WTC11 (cell line): ENCODE measurements at regions not wholly inside any gene's neighbourhood (a gene's known extent, or its start where the extent isn't known, plus 50 kb on each side); places are given as distances from the start of the nearest gene placed in this dataset.

Experiments
- ATAC-seq: fragments of 200-7000 bp; cut with Tn5 transposase; 2 replicates; pipeline ENCODE4 v1.10.0; 2021; ENCODE audit warnings: mild to moderate bottlenecking, moderate library complexity
- CTCF ChIA-PET: fragments of 300-600 bp; sonication (Branson Sonifier 250); formaldehyde crosslinking; loops from one replicate; lab custom pipeline; 2021; ENCODE audit warnings: antibody characterized with exemption; lab: Charles Lee
- POLR2A ChIA-PET: fragments of 350-600 bp; sonication (Branson Sonifier 250); formaldehyde crosslinking; loops from one replicate; lab custom pipeline; 2021; ENCODE audit warnings: antibody characterized with exemption; lab: Charles Lee
- DNase-seq: peaks from one replicate; pipeline ENCODE4 v3.0.0; 2021; ENCODE audit warnings: low spot score
- H3K27ac Mint-ChIP-seq: 2 replicates; pipeline ENCODE4 v1.8.0; 2021; ENCODE audit warnings: mixed read lengths
- H3K27me3 Mint-ChIP-seq: 2 replicates; pipeline ENCODE4 v1.8.0; 2021; ENCODE audit warnings: low read depth, mild to moderate bottlenecking, moderate library complexity, mixed read lengths
- H3K36me3 Mint-ChIP-seq: 2 replicates; pipeline ENCODE4 v1.8.0; 2021; ENCODE audit warnings: mixed read lengths
- H3K4me1 Mint-ChIP-seq: 2 replicates; pipeline ENCODE4 v1.8.0; 2022; ENCODE audit warnings: mixed read lengths
- H3K4me3 Mint-ChIP-seq: 2 replicates; pipeline ENCODE4 v1.8.0; 2021; ENCODE audit warnings: mild to moderate bottlenecking, moderate library complexity, mixed read lengths
- H3K9me3 Mint-ChIP-seq: 2 replicates; pipeline ENCODE4 v1.8.0; 2021; ENCODE audit warnings: mixed read lengths
- CBFB ChIP-seq: sonication (generic); formaldehyde crosslinking; IDR thresholded peaks from 2 replicates; pipeline ENCODE4 v1.8.1; 2022; ENCODE audit warnings: mild to moderate bottlenecking, low read depth, missing genetic modification reagents
- CREM ChIP-seq: sonication (generic); formaldehyde crosslinking; IDR thresholded peaks from 2 replicates; pipeline ENCODE4 v1.8.1; 2022; ENCODE audit warnings: mild to moderate bottlenecking, missing genetic modification reagents, moderate library complexity
- EMX1 ChIP-seq: fragments of 250-450 bp; sonication (Bioruptor Pico); IDR thresholded peaks from 2 replicates; pipeline ENCODE4 v1.8.0; 2021; ENCODE audit warnings: mild to moderate bottlenecking
- ESRRA ChIP-seq: sonication (generic); formaldehyde crosslinking; IDR thresholded peaks from 2 replicates; pipeline ENCODE4 v1.8.1; 2022; ENCODE audit warnings: mild to moderate bottlenecking, missing genetic modification reagents, borderline replicate concordance
- FOXK1 ChIP-seq: sonication (generic); formaldehyde crosslinking; IDR thresholded peaks from 2 replicates; pipeline ENCODE4 v1.8.0; 2022; ENCODE audit warnings: mild to moderate bottlenecking, moderate library complexity, missing genetic modification reagents
- FOXP1 ChIP-seq: sonication (generic); formaldehyde crosslinking; IDR thresholded peaks from 2 replicates; pipeline ENCODE4 v1.8.0; 2022; ENCODE audit warnings: missing genetic modification reagents, mild to moderate bottlenecking, moderate library complexity, borderline replicate concordance
- GTF2I ChIP-seq: fragments of 250-450 bp; sonication (Bioruptor Pico); conservative IDR thresholded peaks from 2 replicates; pipeline ENCODE4 v1.4.0; 2021; ENCODE audit warnings: mild to moderate bottlenecking
- JAZF1 ChIP-seq: fragments of 250-450 bp; sonication (Bioruptor Pico); IDR thresholded peaks from 2 replicates; pipeline ENCODE4 v1.9.0; 2021; ENCODE audit warnings: moderate library complexity, mild to moderate bottlenecking, inconsistent platforms
- JUN ChIP-seq: sonication (generic); formaldehyde crosslinking; IDR thresholded peaks from 2 replicates; pipeline ENCODE4 v1.8.0; 2023; ENCODE audit warnings: mild to moderate bottlenecking, missing genetic modification reagents
- PREB ChIP-seq: sonication (generic); formaldehyde crosslinking; IDR thresholded peaks from 2 replicates; pipeline ENCODE4 v1.8.1; 2022; ENCODE audit warnings: mild to moderate bottlenecking, missing genetic modification reagents, moderate library complexity, borderline replicate concordance
- RORB ChIP-seq: fragments of 250-450 bp; sonication (Bioruptor Pico); IDR thresholded peaks from 2 replicates; pipeline ENCODE4 v1.9.0; 2021; ENCODE audit warnings: mild to moderate bottlenecking
- TEAD4 ChIP-seq: sonication (generic); formaldehyde crosslinking; IDR thresholded peaks from 2 replicates; pipeline ENCODE4 v1.8.0; 2022; ENCODE audit warnings: mild to moderate bottlenecking, missing genetic modification reagents
- TP53 ChIP-seq: sonication (generic); formaldehyde crosslinking; IDR thresholded peaks from 2 replicates; pipeline ENCODE4 v1.8.1; 2023; ENCODE audit warnings: mild to moderate bottlenecking, missing genetic modification reagents
- USF1 ChIP-seq: sonication (generic); formaldehyde crosslinking; IDR thresholded peaks from 2 replicates; pipeline ENCODE4 v1.8.0; 2022; ENCODE audit warnings: mild to moderate bottlenecking, missing genetic modification reagents
- USF2 ChIP-seq: sonication (generic); formaldehyde crosslinking; IDR thresholded peaks from 2 replicates; pipeline ENCODE4 v1.8.1; 2023; ENCODE audit warnings: mild to moderate bottlenecking, missing genetic modification reagents, moderate library complexity
- ZNF317 ChIP-seq: sonication (generic); formaldehyde crosslinking; IDR thresholded peaks from 2 replicates; pipeline ENCODE4 v1.8.1; 2023; ENCODE audit warnings: low read depth, mild to moderate bottlenecking, moderate library complexity, missing genetic modification reagents, borderline replicate concordance
- ZNF425 ChIP-seq: fragments of 250-450 bp; sonication (Bioruptor Pico); conservative IDR thresholded peaks from 2 replicates; pipeline ENCODE4 v1.9.0; 2021; ENCODE audit warnings: mild to moderate bottlenecking
- ZSCAN18 ChIP-seq: fragments of 250-450 bp; sonication (Bioruptor Pico); IDR thresholded peaks from 2 replicates; pipeline ENCODE4 v2.1.2; 2022; ENCODE audit warnings: mild to moderate bottlenecking, moderate library complexity
- TF ChIP-seq, protein P1 (sequence below): fragments of 250-450 bp; sonication (Bioruptor Pico); IDR thresholded peaks from 2 replicates; pipeline ENCODE4 v1.9.0; 2021; ENCODE audit warnings: mild to moderate bottlenecking
- TF ChIP-seq, protein P2 (sequence below): sonication (generic); formaldehyde crosslinking; IDR thresholded peaks from 2 replicates; pipeline ENCODE4 v1.8.0; 2022; ENCODE audit warnings: mild to moderate bottlenecking, missing genetic modification reagents
- TF ChIP-seq, protein P3 (sequence below): sonication (generic); formaldehyde crosslinking; IDR thresholded peaks from 2 replicates; pipeline ENCODE4 v1.8.0; 2023; ENCODE audit warnings: mild to moderate bottlenecking, missing genetic modification reagents

GRCh38 chr7:115749924-115750323, 280.6 kb downstream of the TFEC start:
- Mint-ChIP-seq H3K4me3 (no peak overlapping the region), H3K9me3 (no peaks in the 10 kb centered on the region), H3K4me1 (no peaks in the 10 kb centered on the region), H3K27ac (no peak overlapping the region), H3K36me3 (no peaks in the 10 kb centered on the region), H3K27me3 (no peaks in the 10 kb centered on the region)
- TF ChIP-seq JAZF1 (CRISPR knock-in tag) (no peak), CREM (CRISPR knock-in tag) (no peak), JUN (CRISPR knock-in tag) (no peak), ZNF425 (CRISPR knock-in tag) (no peak), USF2 (CRISPR knock-in tag) (no peak), TEAD4 (CRISPR knock-in tag) (no peak), ESRRA (CRISPR knock-in tag) (no peak), FOXK1 (CRISPR knock-in tag) (no peak), FOXP1 (CRISPR knock-in tag) (no peak), EMX1 (CRISPR knock-in tag) (no peak), CBFB (no peak), USF1 (CRISPR knock-in tag) (no peak), TP53 (CRISPR knock-in tag) (no peak)
- TF ChIP-seq, protein P1, sequence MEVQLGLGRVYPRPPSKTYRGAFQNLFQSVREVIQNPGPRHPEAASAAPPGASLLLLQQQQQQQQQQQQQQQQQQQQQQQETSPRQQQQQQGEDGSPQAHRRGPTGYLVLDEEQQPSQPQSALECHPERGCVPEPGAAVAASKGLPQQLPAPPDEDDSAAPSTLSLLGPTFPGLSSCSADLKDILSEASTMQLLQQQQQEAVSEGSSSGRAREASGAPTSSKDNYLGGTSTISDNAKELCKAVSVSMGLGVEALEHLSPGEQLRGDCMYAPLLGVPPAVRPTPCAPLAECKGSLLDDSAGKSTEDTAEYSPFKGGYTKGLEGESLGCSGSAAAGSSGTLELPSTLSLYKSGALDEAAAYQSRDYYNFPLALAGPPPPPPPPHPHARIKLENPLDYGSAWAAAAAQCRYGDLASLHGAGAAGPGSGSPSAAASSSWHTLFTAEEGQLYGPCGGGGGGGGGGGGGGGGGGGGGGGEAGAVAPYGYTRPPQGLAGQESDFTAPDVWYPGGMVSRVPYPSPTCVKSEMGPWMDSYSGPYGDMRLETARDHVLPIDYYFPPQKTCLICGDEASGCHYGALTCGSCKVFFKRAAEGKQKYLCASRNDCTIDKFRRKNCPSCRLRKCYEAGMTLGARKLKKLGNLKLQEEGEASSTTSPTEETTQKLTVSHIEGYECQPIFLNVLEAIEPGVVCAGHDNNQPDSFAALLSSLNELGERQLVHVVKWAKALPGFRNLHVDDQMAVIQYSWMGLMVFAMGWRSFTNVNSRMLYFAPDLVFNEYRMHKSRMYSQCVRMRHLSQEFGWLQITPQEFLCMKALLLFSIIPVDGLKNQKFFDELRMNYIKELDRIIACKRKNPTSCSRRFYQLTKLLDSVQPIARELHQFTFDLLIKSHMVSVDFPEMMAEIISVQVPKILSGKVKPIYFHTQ (CRISPR knock-in tag): no peak
- no peak for ATAC-seq
- ChIA-PET POLR2A (no interaction called here), CTCF (no interaction called here)
- DNase-seq: no peak

GRCh38 chr7:115748123-115748738, 282.3 kb downstream of the TFEC start:
- peak; percentile 74 for ATAC-seq
- no peak overlapping the region for H3K4me3 Mint-ChIP-seq
- CTCF ChIA-PET: interaction anchor here (1.1 kb wide), 1 partner anchor 100 kb away, joined by 3 read pairs; no protein-coding TSS in a partner anchor
- H3K27me3 Mint-ChIP-seq: no peaks in the 10 kb centered on the region
- no peaks in the 10 kb centered on the region for H3K36me3 Mint-ChIP-seq
- no peak overlapping the region for H3K27ac Mint-ChIP-seq
- no peaks in the 10 kb centered on the region for H3K9me3 Mint-ChIP-seq
- POLR2A ChIA-PET: no interaction called here
- DNase-seq: no peak
- no peaks in the 10 kb centered on the region for H3K4me1 Mint-ChIP-seq
- TF ChIP-seq PREB (CRISPR knock-in tag) (no peak), FOXP1 (CRISPR knock-in tag) (no peak), ZSCAN18 (CRISPR knock-in tag) (no peak), RORB (CRISPR knock-in tag) (no peak), TEAD4 (CRISPR knock-in tag) (no peak), ZNF317 (CRISPR knock-in tag) (no peak), GTF2I (no peak)
- TF ChIP-seq, protein P2, sequence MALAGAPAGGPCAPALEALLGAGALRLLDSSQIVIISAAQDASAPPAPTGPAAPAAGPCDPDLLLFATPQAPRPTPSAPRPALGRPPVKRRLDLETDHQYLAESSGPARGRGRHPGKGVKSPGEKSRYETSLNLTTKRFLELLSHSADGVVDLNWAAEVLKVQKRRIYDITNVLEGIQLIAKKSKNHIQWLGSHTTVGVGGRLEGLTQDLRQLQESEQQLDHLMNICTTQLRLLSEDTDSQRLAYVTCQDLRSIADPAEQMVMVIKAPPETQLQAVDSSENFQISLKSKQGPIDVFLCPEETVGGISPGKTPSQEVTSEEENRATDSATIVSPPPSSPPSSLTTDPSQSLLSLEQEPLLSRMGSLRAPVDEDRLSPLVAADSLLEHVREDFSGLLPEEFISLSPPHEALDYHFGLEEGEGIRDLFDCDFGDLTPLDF (CRISPR knock-in tag): no peak
- TF ChIP-seq, protein P3, sequence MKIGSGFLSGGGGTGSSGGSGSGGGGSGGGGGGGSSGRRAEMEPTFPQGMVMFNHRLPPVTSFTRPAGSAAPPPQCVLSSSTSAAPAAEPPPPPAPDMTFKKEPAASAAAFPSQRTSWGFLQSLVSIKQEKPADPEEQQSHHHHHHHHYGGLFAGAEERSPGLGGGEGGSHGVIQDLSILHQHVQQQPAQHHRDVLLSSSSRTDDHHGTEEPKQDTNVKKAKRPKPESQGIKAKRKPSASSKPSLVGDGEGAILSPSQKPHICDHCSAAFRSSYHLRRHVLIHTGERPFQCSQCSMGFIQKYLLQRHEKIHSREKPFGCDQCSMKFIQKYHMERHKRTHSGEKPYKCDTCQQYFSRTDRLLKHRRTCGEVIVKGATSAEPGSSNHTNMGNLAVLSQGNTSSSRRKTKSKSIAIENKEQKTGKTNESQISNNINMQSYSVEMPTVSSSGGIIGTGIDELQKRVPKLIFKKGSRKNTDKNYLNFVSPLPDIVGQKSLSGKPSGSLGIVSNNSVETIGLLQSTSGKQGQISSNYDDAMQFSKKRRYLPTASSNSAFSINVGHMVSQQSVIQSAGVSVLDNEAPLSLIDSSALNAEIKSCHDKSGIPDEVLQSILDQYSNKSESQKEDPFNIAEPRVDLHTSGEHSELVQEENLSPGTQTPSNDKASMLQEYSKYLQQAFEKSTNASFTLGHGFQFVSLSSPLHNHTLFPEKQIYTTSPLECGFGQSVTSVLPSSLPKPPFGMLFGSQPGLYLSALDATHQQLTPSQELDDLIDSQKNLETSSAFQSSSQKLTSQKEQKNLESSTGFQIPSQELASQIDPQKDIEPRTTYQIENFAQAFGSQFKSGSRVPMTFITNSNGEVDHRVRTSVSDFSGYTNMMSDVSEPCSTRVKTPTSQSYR (CRISPR knock-in tag): no peak
